ENCODE measurements at regions not wholly inside any gene's neighbourhood (a gene's known extent, or its start where the extent isn't known, plus 50 kb on each side); places are given as distances from the start of the nearest gene placed in this dataset.
"Not testable (repeated sequence)": the region's sequence is repeated elsewhere in the genome, so short reads cannot be mapped to it uniquely, and the experiment has no call there.

DNA sequence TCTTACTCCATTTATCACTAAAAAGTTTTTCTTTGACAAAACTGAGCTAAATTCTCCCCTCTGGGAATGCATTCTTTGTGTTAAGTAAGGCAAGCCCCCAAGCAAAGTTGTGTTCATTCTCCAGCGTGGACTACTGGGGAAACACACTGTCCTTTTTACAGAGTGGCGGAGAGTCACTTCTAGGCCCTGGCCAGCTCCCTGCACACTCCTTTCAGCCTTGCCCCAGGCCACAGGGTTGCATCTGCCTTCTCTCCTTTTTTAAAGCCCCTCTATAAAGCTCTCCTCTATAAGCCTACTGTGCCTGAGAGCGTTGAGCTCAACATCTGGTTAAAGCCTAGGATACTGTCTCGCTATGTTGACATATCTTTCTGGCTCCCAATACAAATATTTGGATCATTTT is 803.4 kb downstream of the PCDH17 start:
- no peak for DNase-seq (ENCODE audit: low spot score)
- intact Hi-C loops (cut with DNase I) = loop anchor here in 1 of 2 donors (5.0 kb wide), 1 partner anchor 1477 kb away; no protein-coding TSS in a partner anchor

DNA sequence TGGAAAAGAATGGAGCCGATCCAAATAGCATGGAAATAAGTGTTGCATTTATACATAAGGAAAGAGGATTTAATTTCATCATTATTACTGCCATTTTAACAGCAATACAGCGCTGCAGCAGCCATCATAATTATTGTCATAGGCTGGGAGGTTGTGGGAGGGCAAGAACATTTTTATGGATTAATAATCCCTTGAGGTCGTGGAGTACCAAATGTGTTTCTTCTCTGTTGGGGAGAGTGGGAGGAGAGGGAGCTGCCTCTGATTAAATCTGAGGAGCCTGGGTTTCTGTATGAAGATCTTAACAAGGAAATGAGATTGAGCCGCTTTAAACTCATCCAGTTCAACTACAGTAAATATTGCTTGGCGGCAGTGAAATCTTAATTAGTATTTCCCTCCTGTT is 805.9 kb downstream of the PCDH17 start:
- DNase-seq (ENCODE audit: low spot score) = no peak
- intact Hi-C loops (cut with DNase I) = loop anchor here in 1 of 2 donors (5.0 kb wide), 1 partner anchor 1475 kb away; no protein-coding TSS in a partner anchor

GRCh38 chr13:58446979-58447378 is 815.4 kb downstream of the PCDH17 start:
- intact Hi-C loops (cut with DNase I) = no loop called here

DNA sequence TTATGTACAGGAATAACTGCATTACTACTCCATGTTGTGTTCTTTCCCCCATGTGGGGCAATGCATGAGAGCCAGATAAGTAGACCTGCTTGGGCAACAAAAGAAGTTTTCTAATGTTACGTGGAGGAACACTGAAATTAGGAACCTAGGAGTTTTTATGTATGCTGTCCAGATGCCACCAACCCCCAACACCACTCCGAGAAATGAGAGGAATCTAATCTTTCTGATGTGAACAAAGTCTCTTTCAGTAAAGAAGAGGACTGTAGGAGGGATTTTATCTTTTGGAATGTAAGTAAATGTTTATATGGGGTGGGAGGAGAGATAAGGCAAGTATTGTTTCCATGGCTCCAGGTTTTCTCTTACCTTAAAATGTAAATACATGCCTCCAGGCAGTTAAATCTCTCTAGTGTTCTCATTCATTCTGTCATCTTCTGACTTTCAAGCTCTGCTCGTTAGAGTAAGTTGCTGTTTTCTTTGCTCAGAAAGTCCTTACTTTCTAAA is 820.6 kb downstream of the PCDH17 start:
- no peak for DNase-seq (ENCODE audit: low spot score)
- intact Hi-C loops (cut with DNase I) = no loop called here

More at GRCh38 chr13:58446979-58447378, 815.4 kb downstream of the PCDH17 start:
- DNase-seq (ENCODE audit: low spot score) = no peak

- no peak for DNase-seq (ENCODE audit: low spot score)
- intact Hi-C loops (cut with DNase I) = no loop called here
These were observed 823.5 kb downstream of the PCDH17 start for GRCh38 chr13:58455094-58455493.

DNA sequence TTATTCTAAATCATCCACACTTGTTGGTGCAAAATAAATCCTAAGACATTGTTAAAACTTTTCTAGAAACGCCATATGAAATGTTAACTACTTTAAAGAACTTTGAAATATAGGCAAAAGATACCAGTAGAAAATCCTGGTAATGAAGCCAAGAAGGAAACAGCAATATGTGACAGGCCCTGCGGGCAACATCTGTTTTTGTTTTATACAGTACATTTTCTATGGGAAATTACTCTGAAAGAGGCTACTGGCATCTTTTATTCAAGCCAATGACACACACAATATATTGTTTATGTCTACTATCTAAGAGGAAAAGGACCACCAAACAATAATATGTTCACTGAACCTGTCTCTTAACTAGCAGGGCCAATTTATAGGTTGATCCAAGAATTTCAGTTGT is 829.7 kb downstream of the PCDH17 start:
- DNase-seq (ENCODE audit: low spot score) = no peak
- intact Hi-C loops (cut with DNase I) = no loop called here

- DNase-seq (ENCODE audit: low spot score) = no peak
- intact Hi-C loops (cut with DNase I) = no loop called here
These were observed 832.3 kb downstream of the PCDH17 start for GRCh38 chr13:58463841-58464240.

GRCh38 chr13:58467176-58467575 is 835.6 kb downstream of the PCDH17 start:
- intact Hi-C loops (cut with DNase I) = no loop called here

DNA sequence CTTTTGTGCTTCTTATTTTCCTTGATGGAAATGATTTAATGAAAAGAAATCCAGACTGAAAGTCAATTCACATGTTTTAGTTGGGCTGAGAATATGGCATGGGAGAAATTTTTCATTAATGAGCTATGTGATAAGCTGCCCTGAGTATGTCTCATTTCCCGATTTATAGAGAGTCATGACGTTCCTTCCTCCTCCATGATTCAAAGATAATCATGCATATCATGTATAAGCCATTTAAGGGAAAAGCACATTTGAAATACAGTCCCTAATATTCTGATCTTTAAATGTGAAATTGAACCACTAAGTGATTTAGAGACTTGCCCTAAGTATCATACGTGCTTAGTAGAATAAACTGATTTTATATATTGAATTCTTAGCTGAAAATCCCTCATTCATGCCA is 840.9 kb downstream of the PCDH17 start:
- no peak for DNase-seq (ENCODE audit: low spot score)
- intact Hi-C loops (cut with DNase I) = no loop called here

More at GRCh38 chr13:58467176-58467575, 835.6 kb downstream of the PCDH17 start:
- no peak for DNase-seq (ENCODE audit: low spot score)

DNA sequence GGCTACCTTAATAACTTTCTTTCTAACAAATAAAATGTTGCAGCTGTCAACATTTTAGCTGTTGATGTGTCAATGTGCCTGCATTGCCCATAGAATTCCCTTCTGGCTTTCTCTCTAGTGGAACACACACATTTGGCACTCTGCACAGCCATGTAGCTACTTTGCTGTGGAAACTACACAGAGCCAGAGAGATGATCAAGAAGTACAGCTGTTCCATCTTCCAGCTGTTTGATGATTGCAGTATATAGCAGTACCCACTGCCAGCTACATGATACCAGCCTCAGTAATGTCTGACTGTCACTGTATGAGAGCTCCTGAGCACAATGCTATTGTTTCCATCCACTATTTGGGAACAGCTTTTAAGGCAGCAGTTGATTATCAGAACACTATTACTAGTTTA is 843.0 kb downstream of the PCDH17 start:
- DNase-seq (ENCODE audit: low spot score) = no peak
- intact Hi-C loops (cut with DNase I) = no loop called here

GRCh38 chr13:58476206-58476918 is 844.8 kb downstream of the PCDH17 start:
- intact Hi-C loops (cut with DNase I) = no loop called here
- no peak for DNase-seq (ENCODE audit: low spot score)

- no peak for DNase-seq (ENCODE audit: low spot score)
- intact Hi-C loops (cut with DNase I) = no loop called here
These were observed 847.3 kb downstream of the PCDH17 start for GRCh38 chr13:58478858-58479257.

DNA sequence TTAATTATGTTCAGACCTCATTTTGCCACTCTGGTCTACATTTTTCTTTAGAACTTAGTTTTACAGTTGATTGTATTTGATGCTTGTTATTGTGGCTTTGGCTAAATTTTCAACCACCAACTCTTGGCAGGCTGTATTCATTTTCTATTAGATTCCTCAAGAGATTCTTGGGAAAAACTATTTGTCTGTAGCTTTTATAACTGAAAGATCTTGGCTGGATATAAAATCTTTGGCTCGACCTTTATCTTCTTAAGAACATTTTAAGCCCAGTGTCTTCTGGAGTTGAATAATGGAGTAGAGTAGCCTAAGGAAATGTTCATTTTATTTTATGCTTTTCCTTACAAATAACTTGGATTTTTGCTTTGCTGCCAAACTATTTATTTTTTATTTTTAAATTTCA is 848.5 kb downstream of the PCDH17 start:
- no peak for DNase-seq (ENCODE audit: low spot score)
- intact Hi-C loops (cut with DNase I) = no loop called here

DNA sequence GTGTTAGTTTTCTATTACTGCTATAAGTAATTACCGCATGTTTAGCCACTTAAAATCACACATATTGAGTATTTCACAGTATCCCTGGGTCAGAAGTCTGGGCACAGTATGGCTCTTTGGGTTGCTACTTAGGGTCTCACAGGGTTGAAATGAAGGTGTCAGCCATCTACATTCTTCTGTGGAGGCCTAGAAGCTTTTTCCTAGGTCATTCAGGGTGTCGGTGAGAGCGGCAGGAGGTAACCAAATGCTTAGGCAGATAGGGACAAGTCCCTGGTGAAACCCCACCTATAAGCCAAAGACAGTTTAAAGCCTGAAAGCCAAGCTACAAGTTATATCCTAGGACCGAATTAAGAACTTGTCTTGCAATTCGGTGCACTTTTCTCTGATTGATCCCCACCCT is 856.7 kb downstream of the PCDH17 start:
- intact Hi-C loops (cut with DNase I) = no loop called here
- no peak for DNase-seq (ENCODE audit: low spot score)

- no peak for DNase-seq (ENCODE audit: low spot score)
- intact Hi-C loops (cut with DNase I) = no loop called here
These were observed 864.1 kb downstream of the PCDH17 start for GRCh38 chr13:58495668-58496067.

- intact Hi-C loops (cut with DNase I) = no loop called here
- DNase-seq (ENCODE audit: low spot score) = no peak
These were observed 869.4 kb downstream of the PCDH17 start for GRCh38 chr13:58500938-58501337.

DNA sequence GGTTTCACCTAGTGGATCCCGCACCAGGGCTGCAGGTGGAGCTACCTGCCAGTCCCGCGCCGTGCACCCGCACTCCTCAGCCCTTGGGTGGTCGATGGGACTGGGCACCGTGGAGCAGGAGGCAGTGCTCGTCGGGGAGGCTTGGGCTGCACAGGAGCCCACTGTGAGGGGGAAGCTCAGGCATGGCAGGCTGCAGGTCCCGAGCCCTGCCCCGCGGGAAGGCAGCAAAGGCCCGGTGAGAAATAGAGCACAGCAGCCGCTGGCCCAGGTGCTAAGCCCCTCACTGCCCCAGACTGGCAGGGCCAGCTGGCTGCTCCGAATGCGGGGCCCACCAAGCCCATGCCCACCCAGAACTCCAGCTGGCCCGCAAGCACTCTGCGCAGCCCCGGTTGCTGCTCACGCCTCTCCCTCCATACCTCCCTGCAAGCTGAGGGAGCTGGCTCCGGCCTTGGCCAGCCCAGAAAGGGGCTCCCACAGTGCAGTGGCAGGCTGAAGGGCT is 872.7 kb downstream of the PCDH17 start:
- DNase-seq (ENCODE audit: low spot score); intact Hi-C loops (cut with DNase I): not testable (repeated sequence)

DNA sequence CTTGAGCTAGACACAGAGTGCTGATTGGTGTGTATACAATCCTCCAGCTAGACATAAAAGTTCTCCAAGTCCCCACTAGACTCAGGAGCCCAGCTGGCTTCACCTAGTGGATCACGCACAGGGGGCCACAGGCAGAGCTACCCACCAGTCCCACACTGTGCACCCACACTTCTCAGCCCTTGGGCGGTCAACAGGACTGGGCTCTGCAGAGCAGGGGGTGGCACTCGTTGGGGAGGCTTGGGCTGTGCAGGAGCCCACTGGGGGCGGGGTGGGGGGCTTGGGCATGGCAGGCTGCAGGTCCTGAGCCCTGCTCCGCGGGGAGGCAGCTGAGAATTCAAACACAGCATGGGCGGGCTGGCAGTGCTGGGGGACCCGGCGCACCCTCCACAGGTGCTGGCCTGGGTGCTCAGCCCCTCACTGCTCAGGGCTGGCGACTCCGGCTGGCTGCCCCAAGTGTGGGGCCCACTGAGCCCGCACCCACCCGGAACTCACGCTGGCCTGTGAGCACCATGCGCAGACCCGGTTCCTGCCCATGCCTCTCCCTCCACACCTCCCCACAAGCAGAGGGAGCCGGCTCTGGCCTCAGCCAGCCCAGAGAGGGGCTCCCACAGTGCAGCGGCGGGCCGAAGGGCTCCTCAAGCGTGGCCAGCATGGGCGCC is 873.8 kb downstream of the PCDH17 start:
- intact Hi-C loops (cut with DNase I); DNase-seq (ENCODE audit: low spot score): not testable (repeated sequence)

- intact Hi-C loops (cut with DNase I) = no loop called here
- no peak for DNase-seq (ENCODE audit: low spot score)
These were observed 896.8 kb downstream of the PCDH17 start for GRCh38 chr13:58528351-58528750.

- DNase-seq (ENCODE audit: low spot score) = no peak
- intact Hi-C loops (cut with DNase I) = no loop called here
These were observed 900.1 kb downstream of the PCDH17 start for GRCh38 chr13:58531614-58532013.

DNA sequence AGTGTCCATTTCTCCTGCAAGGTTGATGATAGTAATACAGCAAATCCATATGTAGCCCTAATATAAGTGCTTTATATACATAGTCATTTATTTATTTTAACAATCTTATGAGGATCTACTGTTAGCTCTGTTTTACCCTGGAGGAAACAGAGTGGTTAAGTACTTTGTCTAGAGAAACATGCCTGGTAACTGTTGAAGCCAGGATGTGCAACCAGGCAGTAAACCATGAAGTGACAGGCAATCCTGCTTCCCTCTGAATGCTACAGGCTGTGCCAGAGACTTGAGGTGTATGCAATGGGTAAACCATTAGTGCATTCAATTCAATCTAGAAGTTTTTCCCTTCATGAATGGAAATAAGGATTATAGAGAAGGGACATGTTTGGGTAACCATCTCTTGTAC is 911.0 kb downstream of the PCDH17 start:
- intact Hi-C loops (cut with DNase I) = no loop called here
- no peak for DNase-seq (ENCODE audit: low spot score)

Data from posterior vena cava (tissue), 2 donors.